ENCODE measurements at regions not wholly inside any gene's neighbourhood (a gene's known extent, or its start where the extent isn't known, plus 50 kb on each side); places are given as distances from the start of the nearest gene placed in this dataset.

DNA sequence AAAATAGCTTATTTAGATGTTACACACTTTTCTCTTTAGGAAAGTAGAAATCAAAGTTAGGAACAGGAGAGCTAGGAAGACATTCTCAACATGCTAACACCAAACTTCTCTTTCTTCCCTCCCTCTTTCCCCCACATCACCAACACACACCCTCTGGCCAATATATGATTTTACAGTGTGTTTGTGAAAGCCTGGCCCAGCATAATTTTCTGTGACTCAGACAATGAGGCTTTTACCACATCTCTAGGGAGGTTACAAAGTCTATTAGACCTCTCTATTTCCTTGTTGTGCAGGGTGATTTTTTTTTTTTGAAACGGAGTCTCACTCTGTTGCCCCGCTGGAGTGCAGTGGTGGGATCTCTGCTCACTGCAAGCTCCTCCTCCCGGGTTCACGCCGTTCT is 189.9 kb downstream of the AASDH start:
- TF ChIP-seq, protein P1, sequence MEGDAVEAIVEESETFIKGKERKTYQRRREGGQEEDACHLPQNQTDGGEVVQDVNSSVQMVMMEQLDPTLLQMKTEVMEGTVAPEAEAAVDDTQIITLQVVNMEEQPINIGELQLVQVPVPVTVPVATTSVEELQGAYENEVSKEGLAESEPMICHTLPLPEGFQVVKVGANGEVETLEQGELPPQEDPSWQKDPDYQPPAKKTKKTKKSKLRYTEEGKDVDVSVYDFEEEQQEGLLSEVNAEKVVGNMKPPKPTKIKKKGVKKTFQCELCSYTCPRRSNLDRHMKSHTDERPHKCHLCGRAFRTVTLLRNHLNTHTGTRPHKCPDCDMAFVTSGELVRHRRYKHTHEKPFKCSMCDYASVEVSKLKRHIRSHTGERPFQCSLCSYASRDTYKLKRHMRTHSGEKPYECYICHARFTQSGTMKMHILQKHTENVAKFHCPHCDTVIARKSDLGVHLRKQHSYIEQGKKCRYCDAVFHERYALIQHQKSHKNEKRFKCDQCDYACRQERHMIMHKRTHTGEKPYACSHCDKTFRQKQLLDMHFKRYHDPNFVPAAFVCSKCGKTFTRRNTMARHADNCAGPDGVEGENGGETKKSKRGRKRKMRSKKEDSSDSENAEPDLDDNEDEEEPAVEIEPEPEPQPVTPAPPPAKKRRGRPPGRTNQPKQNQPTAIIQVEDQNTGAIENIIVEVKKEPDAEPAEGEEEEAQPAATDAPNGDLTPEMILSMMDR (IDR thresholded peaks at IDR 0.05), result peak in 2 of 6 experiments; percentile 16 to 26
- TF ChIP-seq POLR2A (IDR thresholded peaks at IDR 0.05), result no peak
- no peaks in the 10 kb centered on the region for H3K27me3 ChIP-seq
- H3K27ac ChIP-seq, result peak overlapping the region in 2 of 4 donors; percentile 18 to 41
- H3K4me3 ChIP-seq, result no peak overlapping the region
- no peaks in the 10 kb centered on the region for H3K9me3 ChIP-seq
- peak in 1 of 3 donors; percentile 55 for DNase-seq
- H3K36me3 ChIP-seq, result no peaks in the 10 kb centered on the region
- peaks cover 0 to 3% (median 0%) of the 10 kb centered on the region in 4 donors for H3K4me1 ChIP-seq

DNA sequence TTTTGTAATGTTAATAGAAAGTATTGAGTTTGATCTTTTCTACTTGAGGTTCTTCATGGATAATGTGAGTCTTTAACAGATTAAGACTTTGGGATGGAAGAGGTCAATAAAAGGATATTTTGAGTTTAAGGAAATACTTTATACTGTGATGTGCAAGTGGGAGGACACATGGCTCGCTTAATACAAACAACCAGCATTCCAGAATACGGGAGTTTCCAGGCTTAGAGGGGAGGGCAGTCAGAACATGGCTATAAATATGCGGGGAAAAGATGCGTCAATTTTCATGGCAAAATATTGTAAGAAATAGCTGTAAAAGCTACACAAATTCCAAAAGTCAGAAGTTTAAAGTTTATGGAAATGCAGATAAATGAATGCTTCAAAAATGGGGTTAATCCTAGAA is 192.3 kb downstream of the AASDH start:
- Histone ChIP-seq H3K9me3 (no peaks in the 10 kb centered on the region), H3K27me3 (no peaks in the 10 kb centered on the region), H3K4me3 (no peak overlapping the region), H3K27ac (no peak overlapping the region), H3K4me1 (peaks cover 0 to 3% (median 0%) of the 10 kb centered on the region in 4 donors), H3K36me3 (no peaks in the 10 kb centered on the region)
- TF ChIP-seq, protein P1 (IDR thresholded peaks at IDR 0.05), result no peak
- no peak for TF ChIP-seq POLR2A (IDR thresholded peaks at IDR 0.05)
- DNase-seq, result no peak

DNA sequence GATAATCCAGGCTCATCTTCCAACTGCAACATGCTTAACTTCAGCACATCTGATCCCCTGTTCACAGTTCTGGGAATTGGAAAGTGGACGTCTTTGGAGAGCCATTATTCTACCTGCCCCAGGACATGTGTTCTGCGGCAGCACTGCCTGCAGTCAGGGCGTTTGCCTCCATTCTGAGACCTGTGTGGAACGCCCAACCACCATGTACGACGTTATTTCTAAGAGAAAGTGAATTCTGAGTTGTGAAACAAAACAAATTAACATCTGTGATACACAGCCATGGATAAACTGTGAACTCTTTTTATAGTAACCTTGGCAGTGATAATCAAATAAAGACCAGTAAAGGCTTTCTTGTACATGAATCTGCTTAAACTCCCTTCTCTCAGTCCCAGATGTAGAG is 195.8 kb downstream of the AASDH start:
- no peaks in the 10 kb centered on the region for H3K27me3 ChIP-seq
- TF ChIP-seq POLR2A (IDR thresholded peaks at IDR 0.05), result no peak
- TF ChIP-seq, protein P1 (IDR thresholded peaks at IDR 0.05), result no peak
- H3K9me3 ChIP-seq, result no peaks in the 10 kb centered on the region
- H3K27ac ChIP-seq, result no peak overlapping the region
- no peak overlapping the region for H3K4me3 ChIP-seq
- H3K4me1 ChIP-seq, result peaks cover 0 to under 1% (median 0%) of the 10 kb centered on the region in 4 donors
- no peaks in the 10 kb centered on the region for H3K36me3 ChIP-seq
- DNase-seq, result no peak

DNA sequence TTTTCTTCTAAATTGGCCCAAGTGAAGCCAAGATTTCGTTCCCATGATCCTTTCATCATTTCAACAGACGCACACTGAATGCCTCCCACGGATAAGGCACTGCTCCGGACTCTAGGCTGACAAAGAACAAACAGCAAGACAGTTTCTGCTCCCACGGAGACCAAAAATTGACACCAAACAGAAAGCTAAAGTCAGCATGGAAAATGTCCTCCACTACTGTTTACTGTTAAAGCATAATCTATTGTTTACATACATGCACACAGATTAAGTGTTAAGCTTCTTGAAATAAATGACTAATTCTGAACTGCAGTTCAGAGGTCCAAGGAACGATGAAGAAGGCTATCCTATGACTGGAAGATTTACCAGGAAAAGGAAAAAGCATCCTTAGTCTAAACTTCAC is 199.6 kb downstream of the AASDH start:
- no peak for DNase-seq
- Histone ChIP-seq H3K36me3 (no peaks in the 10 kb centered on the region), H3K27ac (no peak overlapping the region), H3K9me3 (no peaks in the 10 kb centered on the region), H3K27me3 (no peaks in the 10 kb centered on the region), H3K4me1 (no peaks in the 10 kb centered on the region), H3K4me3 (no peak overlapping the region)
- no peak for TF ChIP-seq POLR2A (IDR thresholded peaks at IDR 0.05)
- TF ChIP-seq, protein P1 (IDR thresholded peaks at IDR 0.05), result no peak

DNA sequence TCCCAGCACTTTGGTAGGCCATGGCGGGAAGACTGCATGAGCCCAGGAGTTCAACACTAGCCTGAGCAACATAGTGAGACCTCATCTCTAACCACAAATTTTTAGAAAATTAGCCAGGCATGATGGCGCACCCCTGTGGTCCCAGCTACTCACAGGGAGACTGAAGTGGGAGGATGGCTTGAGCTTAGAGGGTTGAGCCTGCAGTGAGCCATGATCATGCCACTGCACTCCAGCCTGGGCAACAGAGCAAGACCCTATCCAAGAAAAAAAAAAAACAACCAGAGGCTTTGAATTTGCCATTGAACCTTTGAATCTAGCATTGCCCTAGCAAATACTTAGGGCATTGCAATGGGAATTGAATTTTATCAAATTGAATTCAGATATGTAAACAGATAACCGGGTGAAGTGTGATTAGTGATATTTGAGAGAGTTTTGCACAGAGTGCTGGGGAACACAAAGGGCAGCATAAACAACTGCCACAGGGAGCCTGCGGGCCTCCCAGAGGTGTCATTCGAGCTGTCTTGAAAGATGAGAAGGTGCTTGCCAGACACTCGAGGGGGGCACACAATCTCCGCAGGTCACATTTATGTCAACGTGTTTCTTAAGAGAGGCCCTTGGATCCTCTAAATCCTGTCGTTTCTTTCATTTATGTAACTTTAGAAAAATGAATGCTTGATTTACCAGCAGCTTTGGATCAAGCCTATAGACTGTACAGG is 200.3 kb downstream of the AASDH start:
- Histone ChIP-seq H3K4me3 (no peak overlapping the region), H3K9me3 (no peaks in the 10 kb centered on the region), H3K4me1 (no peaks in the 10 kb centered on the region), H3K36me3 (no peaks in the 10 kb centered on the region), H3K27me3 (no peaks in the 10 kb centered on the region), H3K27ac (no peak overlapping the region)
- no peak for TF ChIP-seq POLR2A (IDR thresholded peaks at IDR 0.05)
- TF ChIP-seq, protein P1 (IDR thresholded peaks at IDR 0.05), result no peak
- DNase-seq, result no peak

Data from Peyer's patch (tissue), 4 donors.